ENCODE measurements at regions not wholly inside any gene's neighbourhood (a gene's known extent, or its start where the extent isn't known, plus 50 kb on each side); places are given as distances from the start of the nearest gene placed in this dataset.

DNA sequence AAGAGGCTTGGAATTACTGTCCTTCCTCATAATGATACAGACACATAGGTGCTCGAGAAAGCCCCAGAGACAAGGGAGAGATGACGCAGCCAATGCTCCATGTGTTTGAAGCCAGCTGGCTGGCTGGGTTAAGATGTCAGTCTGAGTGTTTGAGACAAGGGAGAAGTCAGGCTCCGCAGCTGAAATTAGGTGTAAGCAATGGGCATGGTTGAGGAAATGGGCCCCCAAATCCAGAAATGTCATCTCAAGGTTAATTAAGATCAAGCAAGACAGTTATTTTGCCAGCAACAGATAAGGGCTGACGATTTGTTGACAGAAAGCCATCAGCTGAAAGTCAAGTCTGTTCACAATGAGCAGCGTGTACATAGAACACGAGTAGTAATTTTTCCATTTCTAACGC, 713.4 kb downstream of the IRX1 start:
- TF ChIP-seq, protein P1, sequence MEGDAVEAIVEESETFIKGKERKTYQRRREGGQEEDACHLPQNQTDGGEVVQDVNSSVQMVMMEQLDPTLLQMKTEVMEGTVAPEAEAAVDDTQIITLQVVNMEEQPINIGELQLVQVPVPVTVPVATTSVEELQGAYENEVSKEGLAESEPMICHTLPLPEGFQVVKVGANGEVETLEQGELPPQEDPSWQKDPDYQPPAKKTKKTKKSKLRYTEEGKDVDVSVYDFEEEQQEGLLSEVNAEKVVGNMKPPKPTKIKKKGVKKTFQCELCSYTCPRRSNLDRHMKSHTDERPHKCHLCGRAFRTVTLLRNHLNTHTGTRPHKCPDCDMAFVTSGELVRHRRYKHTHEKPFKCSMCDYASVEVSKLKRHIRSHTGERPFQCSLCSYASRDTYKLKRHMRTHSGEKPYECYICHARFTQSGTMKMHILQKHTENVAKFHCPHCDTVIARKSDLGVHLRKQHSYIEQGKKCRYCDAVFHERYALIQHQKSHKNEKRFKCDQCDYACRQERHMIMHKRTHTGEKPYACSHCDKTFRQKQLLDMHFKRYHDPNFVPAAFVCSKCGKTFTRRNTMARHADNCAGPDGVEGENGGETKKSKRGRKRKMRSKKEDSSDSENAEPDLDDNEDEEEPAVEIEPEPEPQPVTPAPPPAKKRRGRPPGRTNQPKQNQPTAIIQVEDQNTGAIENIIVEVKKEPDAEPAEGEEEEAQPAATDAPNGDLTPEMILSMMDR (IDR thresholded peaks at IDR 0.05): no peak
- no peak for TF ChIP-seq EP300 (IDR thresholded peaks at IDR 0.05)
- TF ChIP-seq POLR2AphosphoS5 (IDR thresholded peaks at IDR 0.05): no peak
- TF ChIP-seq POLR2A (IDR thresholded peaks at IDR 0.05): no peak
